Sciatic nerve (tissue), 2 donors: ENCODE measurements at regions not wholly inside any gene's neighbourhood (a gene's known extent, or its start where the extent isn't known, plus 50 kb on each side); places are given as distances from the start of the nearest gene placed in this dataset.

ENCODE experiments used
- ATAC-seq: fragments of 200-7000 bp; cut with Tn5 transposase; one replicate; pipeline ENCODE4 v1.9.1; 2020; ENCODE audit warnings: mild to moderate bottlenecking, moderate library complexity
- DNase-seq: peaks from one replicate; pipeline ENCODE4 v3.0.0-alpha.2; 2020; ENCODE audit warnings: low spot score
- intact Hi-C: fragments of 100-400 bp; cut with DNase I; formaldehyde crosslinking; loops from one replicate; pipeline ENCODE4 v1.14.2; 2022
- donor health status: DM: no; HTN: no; CAD: no.
- donor health status: DM: no; HTN: no; CAD: no.

DNA sequence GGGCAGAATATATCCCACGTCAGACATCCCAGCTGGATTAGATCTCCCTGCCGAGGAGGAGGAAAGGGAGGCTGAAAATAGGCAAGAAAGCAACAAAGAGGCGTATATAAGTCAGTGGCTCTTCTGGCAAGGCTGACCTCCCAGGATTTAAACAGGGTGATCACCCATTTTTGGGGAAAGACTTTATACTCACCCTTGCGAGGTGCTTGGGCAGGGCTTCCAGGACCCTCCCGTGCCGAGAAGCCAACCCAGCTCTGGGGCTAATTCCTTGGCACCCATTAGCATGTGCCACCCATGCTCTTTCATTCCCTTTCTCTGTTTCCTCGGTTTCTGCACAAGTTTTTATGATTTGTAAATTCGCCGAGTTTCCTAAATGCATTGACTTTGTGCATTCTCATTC, 230.2 kb upstream of the IRX2 start:
- no peak for DNase-seq

DNA sequence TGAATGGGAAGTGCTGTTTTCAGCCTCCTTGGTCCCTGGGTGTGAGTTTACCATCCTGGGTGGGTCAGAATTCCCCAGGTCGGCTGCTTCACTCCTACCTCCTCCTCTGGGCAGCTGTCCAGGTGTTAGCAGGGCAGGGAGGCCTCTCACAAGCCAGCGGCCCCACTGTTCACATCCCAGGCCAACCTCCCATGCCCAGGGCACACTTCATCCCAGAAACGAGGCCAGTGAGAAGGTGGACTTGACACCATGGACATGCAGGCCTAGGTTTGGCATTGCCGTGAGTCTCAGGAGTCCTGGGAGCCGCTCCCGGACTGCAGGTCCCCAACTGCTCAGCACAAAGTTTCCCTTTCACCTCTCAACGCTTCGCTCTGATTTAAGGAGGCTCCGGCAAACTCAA, 229.6 kb upstream of the IRX2 start:
- ATAC-seq (no peak), DNase-seq (no peak)
- intact Hi-C loops: no loop called here

More for the DNA sequence above, 230.2 kb upstream of the IRX2 start:
- intact Hi-C loops: no loop called here
- no peak for ATAC-seq

DNA sequence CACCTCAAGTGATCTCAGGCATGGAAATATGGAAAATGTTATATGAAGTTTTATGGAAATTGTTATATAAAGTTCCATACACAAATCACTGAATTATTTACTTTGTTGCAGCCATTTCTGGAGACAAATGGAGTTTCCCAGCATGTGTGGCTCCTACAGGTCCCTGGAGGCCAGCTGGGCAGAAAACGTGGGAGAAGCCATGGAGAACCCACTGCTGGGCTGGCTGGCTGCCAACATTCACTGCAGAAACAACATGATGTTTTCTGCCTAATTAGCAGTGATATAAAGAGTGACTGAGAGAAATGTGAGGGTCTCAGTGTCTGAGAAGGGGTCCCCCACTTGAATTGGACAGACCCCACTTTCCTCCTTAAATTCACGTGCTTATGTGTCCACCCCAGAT, 208.8 kb upstream of the IRX2 start:
- no peak for ATAC-seq
- intact Hi-C loops: no loop called here
- no peak for DNase-seq

DNA sequence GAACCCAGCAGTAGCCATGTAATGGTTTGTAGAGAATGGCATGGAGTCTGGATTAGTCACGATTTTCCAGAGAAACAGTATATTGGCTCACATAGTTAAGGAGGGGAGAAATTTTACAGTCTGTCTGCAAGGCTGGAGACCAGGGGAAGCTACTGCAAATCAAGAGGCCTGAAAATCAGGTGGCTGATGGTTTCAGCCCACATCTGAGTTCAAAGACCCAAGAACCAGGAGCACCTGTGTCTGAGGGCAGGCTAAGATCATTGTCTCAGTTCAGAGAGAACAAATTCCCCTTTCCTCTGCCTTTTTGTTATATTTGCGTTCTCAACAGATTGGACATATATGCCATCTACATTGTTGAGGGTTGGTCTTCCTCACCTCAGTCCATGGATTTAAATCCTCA, 207.5 kb upstream of the IRX2 start:
- no peak for ATAC-seq
- no peak for DNase-seq
- intact Hi-C loops: no loop called here

DNA sequence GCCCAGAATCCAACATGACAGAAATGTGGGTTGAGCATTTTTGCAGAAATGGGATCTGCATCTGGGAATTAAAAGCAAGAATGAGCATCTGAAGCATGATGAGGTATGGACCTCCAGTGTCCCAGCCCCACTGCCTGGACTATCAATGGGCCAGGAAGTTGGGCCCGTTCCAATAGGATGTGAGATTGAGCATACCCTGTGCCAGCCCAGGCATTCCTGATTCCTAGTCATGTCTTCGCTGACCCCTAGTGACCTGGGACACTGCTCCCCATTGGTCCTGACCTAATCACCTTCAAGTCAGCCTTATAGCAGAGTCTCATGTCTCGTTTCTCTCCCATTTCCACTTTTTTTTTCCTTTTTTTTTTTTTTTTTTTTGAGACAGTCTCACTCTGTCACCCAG, 197.4 kb upstream of the IRX2 start:
- intact Hi-C loops: no loop called here
- no peak for ATAC-seq
- DNase-seq: no peak

DNA sequence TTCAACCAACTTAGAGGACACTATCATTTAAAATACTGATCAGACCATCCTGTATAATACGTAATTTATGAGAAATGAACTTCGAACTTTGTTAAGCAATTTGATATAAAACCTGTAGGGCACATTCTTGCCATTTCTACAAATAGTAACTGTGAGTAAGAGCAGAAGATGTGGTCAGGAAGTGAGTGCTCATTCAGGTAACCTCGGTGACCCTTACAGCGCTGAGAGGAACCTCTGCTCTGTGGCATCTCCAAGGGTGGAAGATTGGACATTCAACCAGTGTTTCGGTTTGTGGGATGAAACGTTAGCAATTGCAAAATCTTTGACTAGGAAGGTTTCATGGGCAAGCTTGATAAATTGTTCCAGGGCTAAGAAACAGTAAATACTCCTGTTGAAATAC, 194.8 kb upstream of the IRX2 start:
- no peak for DNase-seq
- intact Hi-C loops: no loop called here
- ATAC-seq: no peak

DNA sequence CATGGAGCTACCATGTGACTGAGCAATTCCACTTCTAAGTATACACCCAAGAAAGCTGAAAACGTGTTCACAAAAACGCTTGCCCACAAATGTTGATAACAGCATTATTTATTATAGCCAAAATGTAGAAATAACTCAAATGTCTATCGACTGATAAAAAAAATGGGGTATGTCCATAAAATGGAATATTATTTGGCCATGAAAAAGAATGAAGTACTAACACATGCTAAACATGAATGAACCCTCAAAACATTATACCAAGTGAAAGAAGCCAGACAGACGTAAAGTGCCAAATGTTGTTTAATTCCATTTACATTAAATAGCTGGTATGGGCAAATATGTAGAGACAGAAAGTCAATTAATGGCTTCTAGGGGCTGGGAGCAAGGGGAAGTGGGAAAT, 184.9 kb upstream of the IRX2 start:
- no peak for DNase-seq
- no peak for ATAC-seq
- intact Hi-C loops: no loop called here

DNA sequence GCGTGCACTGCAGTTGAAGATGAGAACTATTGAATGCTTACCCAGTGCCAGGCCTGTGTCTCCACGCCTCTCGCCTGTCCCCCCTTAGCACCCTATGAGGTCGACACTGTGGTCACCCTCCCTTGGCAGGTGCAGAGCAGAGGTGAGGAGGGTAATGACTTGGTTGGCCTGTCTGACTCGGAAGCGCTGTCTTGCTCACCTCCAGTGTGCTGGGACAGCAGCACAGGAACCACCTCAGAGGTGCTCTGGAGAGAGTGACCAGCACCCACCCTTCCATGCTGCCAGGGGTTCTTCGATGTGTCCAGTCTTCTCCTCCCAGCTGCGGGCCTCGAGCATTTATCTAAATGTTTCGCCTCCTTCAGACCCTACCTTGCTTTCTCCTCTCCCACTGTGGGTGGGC, 178.3 kb upstream of the IRX2 start:
- no peak for ATAC-seq
- DNase-seq: no peak
- intact Hi-C loops: no loop called here

DNA sequence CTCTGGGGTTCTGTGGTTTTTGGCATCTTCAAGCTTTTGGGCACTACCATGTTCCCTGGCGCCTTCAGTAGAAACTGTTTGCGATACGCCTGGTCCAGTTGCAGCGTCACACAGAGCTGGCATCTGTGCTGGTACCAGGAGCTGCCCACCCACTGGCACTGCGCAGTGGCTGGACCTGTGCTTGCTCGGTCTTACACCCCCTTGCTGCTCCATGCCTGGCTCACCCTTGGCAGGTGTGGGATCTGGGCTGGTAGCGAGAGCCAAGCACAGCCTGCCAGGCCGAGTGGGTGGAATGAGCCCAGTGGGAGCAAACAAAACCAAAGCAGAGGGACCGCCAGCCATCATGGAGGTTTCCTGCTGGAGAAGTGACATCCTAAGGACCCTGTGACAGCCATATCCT, 170.2 kb upstream of the IRX2 start:
- DNase-seq: no peak
- intact Hi-C loops: no loop called here
- no peak for ATAC-seq

DNA sequence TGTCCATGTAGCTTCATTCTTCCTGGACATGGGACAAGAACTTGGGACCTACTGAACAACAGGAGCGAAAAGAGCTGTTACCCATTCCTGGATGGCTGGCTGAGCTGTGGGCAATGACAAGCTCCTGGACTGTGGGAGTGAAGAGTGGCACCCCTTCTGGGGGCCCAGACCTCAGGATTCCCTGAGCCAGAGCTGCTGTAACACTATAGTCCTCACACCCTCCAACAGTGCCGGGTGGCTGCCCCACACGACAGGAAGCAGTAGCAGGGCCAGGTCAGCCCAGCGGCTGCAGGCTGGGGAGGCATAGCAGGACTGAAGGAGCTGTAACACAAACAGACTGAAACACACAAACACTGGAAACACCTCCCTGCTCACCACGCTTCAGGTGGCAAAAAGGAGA, 169.7 kb upstream of the IRX2 start:
- intact Hi-C loops: no loop called here
- no peak for DNase-seq
- ATAC-seq: no peak

DNA sequence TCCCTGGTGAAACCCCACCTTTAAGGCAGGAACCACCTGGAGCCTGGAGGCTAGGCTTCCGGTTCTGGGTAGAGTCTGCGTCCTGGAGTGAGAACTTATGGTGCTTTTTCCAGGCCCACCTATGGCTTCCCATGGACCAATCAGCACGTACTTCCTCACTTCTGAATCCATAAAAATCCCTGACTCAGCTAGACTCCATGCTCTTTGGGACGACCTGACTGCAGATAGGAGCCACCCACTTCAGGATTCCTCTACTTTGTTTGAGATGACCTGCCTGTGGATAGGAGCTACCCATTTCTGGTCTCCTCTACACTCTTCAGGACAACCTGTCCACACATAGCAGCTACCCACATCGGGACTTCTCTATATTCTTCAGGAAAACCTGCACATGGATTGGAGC, 168.8 kb upstream of the IRX2 start:
- ATAC-seq (no peak), DNase-seq (no peak)
- intact Hi-C loops: no loop called here

DNA sequence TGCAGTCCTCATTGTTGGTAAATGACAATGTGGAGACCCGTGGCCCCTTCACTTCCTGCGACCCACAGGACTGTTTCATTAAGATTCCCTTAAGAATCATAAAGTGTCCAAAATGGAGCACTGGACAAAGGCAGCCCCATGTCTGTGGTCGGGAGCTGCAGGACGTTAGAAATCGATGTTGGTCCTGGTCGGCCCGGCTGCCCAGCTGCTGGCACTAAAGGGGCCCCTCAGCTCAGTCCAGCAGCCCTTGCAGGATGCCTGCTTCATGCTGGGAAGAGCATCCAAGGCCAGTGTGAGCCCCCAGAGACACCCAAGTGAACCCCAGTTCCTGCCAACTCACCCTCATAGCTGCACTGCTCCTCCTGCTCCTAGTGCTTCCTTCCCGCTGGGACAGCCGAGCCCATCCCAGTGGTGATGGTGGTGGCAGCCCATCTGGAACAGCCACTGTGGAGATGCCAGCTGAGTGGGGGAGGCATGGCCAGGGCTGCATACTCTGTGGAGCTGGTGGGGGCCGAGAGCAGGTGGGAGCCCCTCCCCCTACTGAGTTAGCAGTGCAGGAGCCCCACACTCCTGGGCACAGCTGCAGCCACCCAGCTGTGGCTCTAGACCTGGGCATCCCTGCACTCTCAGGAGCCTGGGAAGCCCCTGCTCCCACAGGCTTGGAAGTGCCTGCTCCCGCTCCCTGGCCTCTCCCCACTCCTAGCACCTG, 168.0 kb upstream of the IRX2 start:
- ATAC-seq (no peak), DNase-seq (no peak)
- intact Hi-C loops: no loop called here

DNA sequence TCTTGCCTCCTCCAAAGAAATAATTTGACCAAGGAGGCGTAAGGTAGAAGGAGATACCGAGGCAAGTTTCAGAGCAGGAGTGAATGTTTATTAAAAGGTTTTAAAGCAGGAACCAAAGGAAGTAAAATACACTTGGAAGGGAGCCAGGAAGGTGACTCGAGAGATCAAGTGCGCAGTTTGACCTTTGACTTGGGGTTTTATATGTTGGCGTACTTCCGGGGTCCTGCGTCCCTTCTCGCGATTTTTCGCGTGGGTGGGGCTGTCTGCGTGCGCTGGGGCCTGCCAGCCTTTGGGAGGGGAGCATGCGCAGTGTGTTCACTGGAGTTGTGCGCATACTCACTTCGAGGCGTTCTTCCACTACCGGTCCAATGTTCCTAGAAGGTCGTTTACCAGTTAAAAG, 166.0 kb upstream of the IRX2 start:
- intact Hi-C loops: no loop called here
- DNase-seq (no peak), ATAC-seq (no peak)

DNA sequence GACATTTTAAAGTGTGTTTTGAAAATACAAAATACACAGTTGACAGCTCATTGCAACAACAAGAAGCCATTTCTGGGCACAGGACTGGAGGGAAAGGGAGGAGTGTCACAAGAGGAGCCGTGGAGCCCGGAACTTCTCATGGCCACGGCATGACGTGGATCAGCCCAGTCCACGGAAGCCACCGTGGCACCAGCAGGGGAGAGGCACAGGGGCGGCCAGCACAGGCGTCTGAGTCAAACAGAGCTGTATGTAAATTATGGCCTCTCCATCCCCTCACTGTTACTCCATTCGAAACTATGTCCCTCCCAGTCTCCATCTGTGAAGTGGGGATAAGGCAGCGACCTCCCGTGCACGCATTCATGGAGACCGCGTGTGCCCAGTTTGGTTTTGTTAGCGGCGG, 165.6 kb upstream of the IRX2 start:
- intact Hi-C loops: no loop called here
- ATAC-seq: no peak

DNA sequence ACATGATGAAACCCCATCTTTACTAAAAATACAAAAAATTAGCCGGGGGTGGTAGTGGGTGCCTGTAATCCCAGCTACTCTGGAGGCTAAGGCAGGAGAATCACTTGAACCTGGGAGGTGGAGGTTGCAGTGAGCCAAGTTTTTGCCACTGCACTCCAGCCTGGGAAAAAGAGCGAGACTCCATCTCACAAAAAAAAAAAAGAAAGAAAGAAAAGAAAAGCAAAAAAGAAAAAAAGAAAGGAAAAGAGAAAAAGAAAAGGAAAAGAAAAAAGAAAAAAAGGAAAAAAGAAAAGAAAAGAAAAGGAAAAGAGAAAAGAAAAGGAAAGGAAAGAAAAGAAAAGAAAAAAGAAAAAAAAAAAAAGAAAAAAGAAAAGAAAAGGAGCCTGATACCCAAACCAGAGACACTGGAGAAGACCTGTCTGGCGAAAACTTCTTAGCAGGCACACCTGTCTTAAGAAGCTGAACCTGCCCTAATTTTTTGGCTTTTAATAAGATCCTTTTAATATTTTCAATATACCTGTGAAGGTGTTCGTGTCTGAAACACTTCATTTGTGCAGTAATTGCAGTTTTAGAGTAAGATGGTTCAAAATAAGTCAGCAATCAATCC, 164.7 kb upstream of the IRX2 start:
- DNase-seq (no peak), ATAC-seq (no peak)
- intact Hi-C loops: no loop called here

More for the DNA sequence above, 165.6 kb upstream of the IRX2 start:
- DNase-seq: no peak

DNA sequence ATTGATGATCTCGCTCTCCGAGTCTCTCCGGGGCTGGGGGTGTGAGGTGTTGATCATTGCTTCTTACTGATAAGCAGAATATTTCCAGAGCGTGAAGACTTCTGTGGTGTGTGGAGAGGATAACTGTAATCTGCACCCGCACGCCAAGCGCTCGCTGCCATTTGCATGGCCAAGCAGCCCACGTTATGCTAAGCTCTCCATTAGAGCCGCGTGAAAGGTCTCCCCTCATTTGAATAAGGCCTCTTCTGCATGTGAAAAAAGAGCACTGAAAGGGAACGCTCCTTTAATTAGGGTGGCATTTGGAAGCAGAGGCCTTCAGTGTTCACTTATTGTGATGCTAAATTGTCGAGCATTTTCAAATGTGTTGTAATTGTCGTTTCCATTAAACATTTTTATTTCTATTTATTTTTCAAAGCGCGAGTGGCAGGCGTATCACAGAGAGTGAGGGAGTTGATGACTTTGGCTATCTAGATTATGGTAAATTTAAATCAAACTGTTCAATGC, 163.6 kb upstream of the IRX2 start:
- intact Hi-C loops: no loop called here
- DNase-seq (no peak), ATAC-seq (no peak)

DNA sequence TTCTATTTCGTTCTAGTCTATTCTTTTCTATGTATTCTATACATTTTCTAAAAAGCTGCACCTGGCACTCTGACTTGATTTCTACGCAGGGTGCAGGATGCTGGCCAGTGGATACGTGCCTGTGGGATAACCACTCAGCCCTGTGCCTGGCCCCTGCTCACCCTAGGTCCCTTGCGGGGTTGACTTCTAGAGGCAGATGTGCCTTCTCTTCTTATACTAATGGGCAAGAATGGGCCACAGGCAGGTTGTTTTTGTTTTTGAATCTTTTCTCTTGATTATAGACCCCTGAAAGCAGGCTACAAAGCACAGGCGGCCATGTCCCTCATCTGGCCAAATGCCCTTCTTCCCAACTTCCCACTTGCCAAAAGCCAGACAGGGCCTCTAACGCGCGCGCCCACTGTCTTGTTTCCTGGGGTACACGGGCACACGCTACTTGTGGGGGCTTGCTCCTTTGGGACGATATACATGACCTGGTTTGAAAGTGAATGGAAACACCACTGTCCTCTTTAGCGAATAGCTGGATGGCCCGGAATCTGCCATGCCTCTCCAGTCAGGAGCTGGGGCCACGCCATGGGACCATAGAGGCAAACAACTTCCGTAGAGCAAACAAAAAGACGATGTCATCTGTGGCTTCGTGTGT, 162.7 kb upstream of the IRX2 start:
- no peak for ATAC-seq

DNA sequence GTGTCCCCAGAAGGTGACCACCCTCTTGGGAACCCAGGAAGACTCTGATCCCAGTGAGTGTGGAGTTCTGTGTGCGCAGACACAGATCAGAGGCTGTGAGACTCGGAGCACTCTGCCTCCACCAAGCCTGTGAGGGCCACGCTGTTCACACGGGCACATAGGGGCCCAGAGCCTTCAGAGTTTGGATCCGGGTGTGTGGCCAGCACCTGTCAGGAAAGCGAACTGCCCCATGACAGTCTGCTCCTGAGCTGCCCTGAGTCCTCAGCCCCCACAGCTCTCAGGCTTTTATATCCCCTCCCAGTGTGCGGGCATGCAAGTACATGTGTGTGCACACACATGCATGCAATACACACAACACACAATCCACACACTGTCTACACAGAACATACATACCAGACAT, 161.8 kb upstream of the IRX2 start:
- ATAC-seq (no peak), DNase-seq (no peak)
- intact Hi-C loops: no loop called here

More for the DNA sequence above, 162.7 kb upstream of the IRX2 start:
- no peak for DNase-seq
- intact Hi-C loops: no loop called here

DNA sequence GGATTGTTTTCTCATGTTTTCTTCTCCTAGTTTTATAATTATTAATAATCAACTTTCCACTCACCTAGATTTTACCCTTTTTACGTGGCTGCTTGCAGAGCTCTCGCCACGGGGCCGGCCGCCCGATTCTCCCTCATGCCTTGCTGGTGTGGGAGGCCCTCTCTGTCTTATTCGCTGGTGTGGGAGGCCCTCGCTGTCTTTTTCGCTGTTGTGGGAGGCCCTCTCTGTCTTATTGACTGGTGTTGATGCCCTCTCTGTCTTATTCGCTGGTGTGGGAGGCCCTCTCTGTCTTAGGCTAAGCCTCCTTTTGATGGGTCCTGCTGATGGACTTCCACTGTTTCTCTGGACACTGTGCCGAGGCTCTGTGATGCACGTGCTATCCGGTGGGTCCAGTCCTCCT, 161.3 kb upstream of the IRX2 start:
- DNase-seq (no peak), ATAC-seq (no peak)
- intact Hi-C loops: no loop called here

DNA sequence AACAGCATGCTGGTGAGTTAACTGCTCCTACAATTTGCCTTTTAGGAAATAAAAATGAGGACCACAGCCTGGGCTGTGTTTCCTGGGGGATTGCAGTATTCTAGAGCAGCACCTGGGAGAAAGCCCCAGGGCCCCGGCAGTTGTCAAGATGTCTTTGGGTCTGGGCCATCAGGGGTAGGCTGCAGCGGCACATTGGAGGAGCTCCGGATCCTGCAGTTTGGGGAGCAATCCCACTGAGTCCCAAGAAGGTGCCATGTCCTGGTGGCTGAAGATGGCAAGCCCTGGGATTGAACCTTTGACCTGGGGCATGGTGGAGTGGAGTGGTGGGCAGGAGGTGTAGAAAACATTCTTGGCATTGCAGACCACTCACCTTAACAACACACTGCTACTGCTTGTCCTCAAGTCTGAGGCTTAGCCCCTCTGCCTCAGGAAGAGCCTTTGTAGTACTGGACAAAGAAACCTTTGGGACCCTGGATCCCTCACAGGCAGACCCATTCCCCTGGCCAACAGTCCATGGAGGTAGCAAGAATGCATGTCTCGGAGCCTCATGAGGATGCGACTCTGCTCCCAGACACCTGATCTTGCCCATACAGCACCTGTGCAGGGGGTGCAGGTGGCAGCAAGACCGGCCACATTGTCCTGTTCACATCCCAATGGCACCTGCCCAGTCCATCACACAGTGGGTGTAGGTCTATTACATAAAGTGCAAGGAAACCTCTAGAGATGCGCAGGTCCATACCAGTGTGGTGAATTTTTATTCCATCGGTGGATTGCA, 159.1 kb upstream of the IRX2 start:
- intact Hi-C loops: no loop called here
- DNase-seq: peak; percentile 31
- no peak for ATAC-seq
